22Rv1 (cell line): ENCODE measurements at regions not wholly inside any gene's neighbourhood (a gene's known extent, or its start where the extent isn't known, plus 50 kb on each side); places are given as distances from the start of the nearest gene placed in this dataset.

Experiments used
- CTCF ChIP-seq: fragments of 450-650 bp; IDR thresholded peaks from 2 replicates; pipeline ENCODE4 v1.5.1; 2017; ENCODE audit warnings: mild to moderate bottlenecking
- ZFX ChIP-seq: fragments of 450-650 bp; IDR thresholded peaks from 2 replicates; pipeline ENCODE4 v1.6.1; 2017; ENCODE audit warnings: antibody characterized with exemption, borderline replicate concordance

- no peak for TF ChIP-seq CTCF
- no peak for TF ChIP-seq ZFX
These were observed 640.3 kb downstream of the TRIML1 start for GRCh38 chr4:188779581-188779980.
